CD14-positive monocyte (primary cell): ENCODE measurements at regions not wholly inside any gene's neighbourhood (a gene's known extent, or its start where the extent isn't known, plus 50 kb on each side); places are given as distances from the start of the nearest gene placed in this dataset.

Experiments used
- DNase-seq, 3 donors: peaks; one replicate each; pipeline ENCODE4 v3.0.0-alpha.2; 2011 to 2022
- H2AFZ ChIP-seq: 2 replicates; pipeline ENCODE4 v1.6.0; 2012; ENCODE audit warnings: mild to moderate bottlenecking, low read depth, low read length, inconsistent platforms; ENCODE audit not compliant: insufficient read depth, poor library complexity, severe bottlenecking
- H3K27ac ChIP-seq, 2 donors: 1 replicate in 1 of 2; 2 replicates in 1 of 2; pipeline ENCODE4 v1.5.1; 2012 to 2013; ENCODE audit warnings: low read length in 2 of 2, control low read depth in 1 of 2, inconsistent platforms in 1 of 2, low read depth in 1 of 2, mild to moderate bottlenecking in 1 of 2
- H3K27me3 ChIP-seq, 2 donors: one replicate each; pipeline versions ENCODE4 v1.6.0 to v1.6.1; 2011 to 2013; ENCODE audit warnings: low read length in 2 of 2; ENCODE audit not compliant: control insufficient read depth in 2 of 2, insufficient read depth in 2 of 2
- H3K36me3 ChIP-seq, 2 donors: replicated peaks in 1 of 2; 1 replicate in 1 of 2; 2 replicates in 1 of 2; pipeline versions ENCODE4 v1.5.1 to v1.6.1; 2012 to 2013; ENCODE audit warnings: low read length in 2 of 2, control low read depth in 1 of 2, inconsistent platforms in 1 of 2, mild to moderate bottlenecking in 1 of 2; ENCODE audit not compliant: insufficient read depth in 2 of 2, control insufficient read depth in 1 of 2
- H3K4me1 ChIP-seq, 2 donors: 1 replicate in 1 of 2; 2 replicates in 1 of 2; pipeline versions ENCODE4 v1.5.1 to v1.6.1; 2012 to 2013; ENCODE audit warnings: low read length in 2 of 2, control low read depth in 1 of 2, inconsistent platforms in 1 of 2, mild to moderate bottlenecking in 1 of 2, moderate library complexity in 1 of 2; ENCODE audit not compliant: insufficient read depth in 2 of 2, control insufficient read depth in 1 of 2
- H3K4me2 ChIP-seq: replicated peaks from 2 replicates; pipeline ENCODE3; 2012; ENCODE audit warnings: low read length, moderate library complexity, mild to moderate bottlenecking; ENCODE audit not compliant: poor library complexity, severe bottlenecking; ENCODE audit errors: extremely low read depth
- H3K4me3 ChIP-seq, 3 experiments: fragments of 200-600 bp in 1 of 3; sonication (generic) in 1 of 3; replicated peaks in 1 of 3; 1 replicate in 2 of 3; 2 replicates in 1 of 3; pipeline ENCODE4 v1.5.1; 2011 to 2013; ENCODE audit warnings: low read length in 3 of 3, mild to moderate bottlenecking in 3 of 3, control low read depth in 2 of 3, low read depth in 2 of 3, inconsistent platforms in 1 of 3, moderate library complexity in 1 of 3
- H3K79me2 ChIP-seq: 2 replicates; pipeline ENCODE4 v1.6.0; 2012; ENCODE audit warnings: mild to moderate bottlenecking, control low read depth, inconsistent platforms, low read length, moderate library complexity; ENCODE audit not compliant: insufficient read depth
- H3K9ac ChIP-seq: 2 replicates; pipeline ENCODE4 v1.6.0; 2017; ENCODE audit warnings: low read length, mild to moderate bottlenecking; ENCODE audit not compliant: insufficient read depth, poor library complexity, severe bottlenecking
- H3K9me3 ChIP-seq, 2 donors: replicated peaks in 1 of 2; 1 replicate in 1 of 2; 2 replicates in 1 of 2; pipeline versions ENCODE4 v1.5.1 to v1.6.1; 2012 to 2013; ENCODE audit warnings: low read length in 2 of 2, control low read depth in 1 of 2; ENCODE audit not compliant: control insufficient read depth in 1 of 2, insufficient read depth in 1 of 2
- H4K20me1 ChIP-seq: 2 replicates; pipeline ENCODE4 v1.6.0; 2012; ENCODE audit warnings: mild to moderate bottlenecking, low read length, control low read depth, moderate library complexity; ENCODE audit not compliant: insufficient read depth
- H3K27ac Mint-ChIP-seq, 7 donors: one replicate each; pipeline ENCODE4 v1.8.0; 2020; ENCODE audit warnings: mild to moderate bottlenecking in 7 of 7, mixed read lengths in 7 of 7, moderate library complexity in 6 of 7, inconsistent platforms in 2 of 7
- H3K27me3 Mint-ChIP-seq, 3 donors: one replicate each; pipeline ENCODE4 v1.8.0; 2021 to 2022; ENCODE audit warnings: low read depth in 3 of 3, mild to moderate bottlenecking in 3 of 3, mixed read lengths in 3 of 3, moderate library complexity in 3 of 3, inconsistent platforms in 1 of 3
- H3K36me3 Mint-ChIP-seq, 2 donors: one replicate each; pipeline ENCODE4 v1.8.0; 2020; ENCODE audit warnings: mixed read lengths in 2 of 2, inconsistent platforms in 1 of 2, mild to moderate bottlenecking in 1 of 2
- H3K4me1 Mint-ChIP-seq: one replicate; pipeline ENCODE4 v1.8.0; 2020; ENCODE audit warnings: mild to moderate bottlenecking, mixed read lengths
- H3K4me3 Mint-ChIP-seq, 2 donors: one replicate each; pipeline ENCODE4 v1.8.0; 2020; ENCODE audit warnings: mild to moderate bottlenecking in 2 of 2, mixed read lengths in 2 of 2, moderate library complexity in 1 of 2
- H3K9me3 Mint-ChIP-seq, 7 donors: one replicate each; pipeline ENCODE4 v1.8.0; 2020 to 2022; ENCODE audit warnings: mixed read lengths in 7 of 7, mild to moderate bottlenecking in 6 of 7, moderate library complexity in 6 of 7, inconsistent platforms in 2 of 7
- CTCF ChIP-seq: fragments of 200-600 bp; IDR thresholded peaks from one replicate; pipeline ENCODE4 v1.8.0; 2022; ENCODE audit warnings: antibody characterized with exemption, mild to moderate bottlenecking
- WGBS: methylation state at CpG from one replicate; pipeline ENCODE4 v1.1.5; 2013; ENCODE audit warnings: missing lambda C conversion rate; ENCODE audit not compliant: insufficient coverage; 5-methylcytosine and 5-hydroxymethylcytosine counted together
- intact Hi-C, 2 donors: fragments of 100-400 bp; cut with micrococcal nuclease; formaldehyde crosslinking; loops; one replicate each; pipeline versions ENCODE4 v1.15.0 to v1.15.1; 2023

GRCh38 chr6:14647357-14647756 lies 529.8 kb downstream of the CD83 start:
- DNase-seq: no peak
- H3K4me1 ChIP-seq: no peaks in the 10 kb centered on the region
- no peaks in the 10 kb centered on the region for H3K27me3 ChIP-seq
- H3K79me2 ChIP-seq: no peaks in the 10 kb centered on the region
- Mint-ChIP-seq H3K27ac (peak overlapping the region in 1 of 7 donors; percentile 6), H3K27me3 (peaks cover 0 to 6% (median 0%) of the 10 kb centered on the region in 3 donors), H3K36me3 (peaks cover 0 to 5% of the 10 kb centered on the region in 2 donors), H3K4me3 (no peak overlapping the region), H3K4me1 (peaks cover 2% of the 10 kb centered on the region), H3K9me3 (peaks cover 0 to 2% (median 0%) of the 10 kb centered on the region in 7 donors)
- intact Hi-C loops: no loop called here
- no peaks in the 10 kb centered on the region for H3K9me3 ChIP-seq
- H4K20me1 ChIP-seq: no peaks in the 10 kb centered on the region
- H2AFZ ChIP-seq: no peak overlapping the region
- no peak overlapping the region for H3K27ac ChIP-seq
- H3K4me2 ChIP-seq: no peak overlapping the region
- WGBS: 100% methylated on average over 3 of the region's 6 CpGs
- H3K4me3 ChIP-seq: no peak overlapping the region
- no peak overlapping the region for H3K9ac ChIP-seq
- H3K36me3 ChIP-seq: no peaks in the 10 kb centered on the region
- TF ChIP-seq CTCF: no peak

GRCh38 chr6:14652536-14652935 lies 535.0 kb downstream of the CD83 start:
- Histone ChIP-seq H3K27ac (no peak overlapping the region), H3K79me2 (no peaks in the 10 kb centered on the region), H3K9ac (no peak overlapping the region), H3K27me3 (no peaks in the 10 kb centered on the region), H3K4me1 (peaks cover 24% of the 10 kb centered on the region in 2 donors), H3K4me2 (no peak overlapping the region), H3K4me3 (no peak overlapping the region), H4K20me1 (no peaks in the 10 kb centered on the region), H2AFZ (no peak overlapping the region), H3K36me3 (no peaks in the 10 kb centered on the region), H3K9me3 (no peaks in the 10 kb centered on the region)
- TF ChIP-seq CTCF: no peak
- H3K36me3 Mint-ChIP-seq: peaks cover 0 to 5% of the 10 kb centered on the region in 2 donors
- intact Hi-C loops: no loop called here
- peaks cover 0 to 3% (median 0%) of the 10 kb centered on the region in 7 donors for H3K9me3 Mint-ChIP-seq
- H3K4me3 Mint-ChIP-seq: no peak overlapping the region
- H3K27me3 Mint-ChIP-seq: peaks cover 0 to 5% (median 0%) of the 10 kb centered on the region in 3 donors
- H3K4me1 Mint-ChIP-seq: peaks cover 26% of the 10 kb centered on the region
- peak overlapping the region in 1 of 7 donors; percentile 16 for H3K27ac Mint-ChIP-seq
- DNase-seq: no peak
